AG08396 (cell line): ENCODE measurements at regions not wholly inside any gene's neighbourhood (a gene's known extent, or its start where the extent isn't known, plus 50 kb on each side); places are given as distances from the start of the nearest gene placed in this dataset.
A peak's percentile ranks its signal among the peaks of the same experiment; 100 is the strongest.
"Not testable (repeated sequence)": the region's sequence is repeated elsewhere in the genome, so short reads cannot be mapped to it uniquely, and the experiment has no call there.

ENCODE experiments used
- DNase-seq: peaks from one replicate; pipeline ENCODE4 v3.0.0; 2012; ENCODE audit warnings: low spot score, mixed read lengths

GRCh38 chrX:39402158-39402557 lies 600.9 kb downstream of the MID1IP1 start:
- no peak for DNase-seq

- no peak for DNase-seq
Observed at GRCh38 chrX:39406799-39407198, 605.5 kb downstream of the MID1IP1 start.

DNA sequence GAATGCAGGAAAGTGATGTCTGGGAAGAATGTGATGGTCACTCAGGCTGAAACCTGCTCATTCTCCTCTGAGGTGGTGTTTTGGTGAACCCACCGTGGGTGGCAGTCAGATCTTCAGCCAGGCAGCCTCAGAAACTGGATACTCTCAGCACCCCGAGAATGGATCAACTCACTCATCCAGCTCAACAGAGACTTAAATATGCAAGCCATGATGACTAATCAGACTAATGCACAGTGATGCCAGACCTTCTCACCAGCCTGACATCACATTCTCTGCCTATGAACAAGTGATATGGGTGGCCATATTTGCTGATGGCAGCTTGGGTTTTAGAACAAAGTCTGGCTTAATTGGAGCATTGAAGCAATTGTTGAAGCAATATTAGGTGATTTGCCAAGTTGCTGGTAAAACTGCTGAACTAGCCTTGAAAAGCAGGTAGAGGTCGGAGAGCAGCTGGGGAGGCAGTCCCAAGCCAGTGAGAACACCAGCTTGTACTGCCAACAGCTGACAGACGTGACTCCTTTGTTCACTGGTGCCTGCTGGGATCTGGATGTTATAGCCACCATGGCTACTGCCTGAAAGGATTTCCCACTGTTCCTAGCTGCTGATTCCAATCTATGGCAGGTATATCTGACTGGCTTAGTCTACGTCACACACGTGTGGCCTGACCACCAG lies 608.1 kb downstream of the MID1IP1 start:
- no peak for DNase-seq

GRCh38 chrX:39414290-39414854 lies 613.1 kb downstream of the MID1IP1 start:
- DNase-seq: no peak

GRCh38 chrX:39416547-39417260 lies 615.4 kb downstream of the MID1IP1 start:
- no peak for DNase-seq

GRCh38 chrX:39418254-39418704 lies 617.0 kb downstream of the MID1IP1 start:
- DNase-seq: no peak

DNA sequence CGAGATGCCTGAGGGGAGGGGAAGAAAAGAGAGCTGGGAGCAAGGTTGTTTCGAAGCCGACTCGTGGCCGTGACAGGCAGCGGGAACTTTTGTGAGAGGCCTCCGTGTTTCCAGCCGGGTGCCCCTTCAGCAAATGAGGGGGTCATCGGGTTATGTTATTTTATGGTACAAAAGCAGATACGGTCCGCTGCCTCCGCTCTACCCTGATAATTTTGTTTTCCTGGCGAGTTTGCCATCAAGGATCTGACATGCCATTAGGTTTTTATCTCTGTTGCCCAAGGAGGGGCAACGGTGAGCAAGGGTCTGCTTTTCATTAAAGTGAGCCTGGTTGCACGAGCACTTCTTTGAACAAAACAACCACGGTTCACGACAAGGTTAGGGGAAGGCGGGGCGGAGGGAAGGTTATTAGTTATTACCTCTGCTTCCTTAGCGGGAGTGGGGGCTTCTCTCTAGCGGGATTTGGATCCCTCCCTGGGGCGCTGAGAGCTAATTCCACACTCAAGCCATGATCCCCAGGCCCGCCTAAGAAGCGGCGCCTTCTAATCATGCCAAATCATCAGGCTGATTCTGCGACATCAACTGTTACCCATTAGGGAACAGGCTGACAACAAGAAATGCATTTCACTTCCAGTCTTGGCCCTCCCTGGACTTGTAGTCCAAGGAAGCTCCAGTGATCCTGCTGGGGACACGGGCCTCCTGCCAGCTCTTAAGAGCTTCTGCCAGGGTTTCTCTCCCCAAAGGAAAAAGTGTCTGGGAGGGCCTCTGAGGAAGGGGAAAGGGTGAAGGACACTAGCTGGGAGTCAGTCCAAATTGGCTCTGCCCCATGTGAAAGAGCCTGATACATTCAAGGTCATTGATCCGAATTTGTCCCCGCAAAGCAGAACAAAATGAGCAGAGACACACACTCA lies 617.7 kb downstream of the MID1IP1 start:
- DNase-seq: no peak

- no peak for DNase-seq
Observed at GRCh38 chrX:39421006-39421405, 619.7 kb downstream of the MID1IP1 start.

DNA sequence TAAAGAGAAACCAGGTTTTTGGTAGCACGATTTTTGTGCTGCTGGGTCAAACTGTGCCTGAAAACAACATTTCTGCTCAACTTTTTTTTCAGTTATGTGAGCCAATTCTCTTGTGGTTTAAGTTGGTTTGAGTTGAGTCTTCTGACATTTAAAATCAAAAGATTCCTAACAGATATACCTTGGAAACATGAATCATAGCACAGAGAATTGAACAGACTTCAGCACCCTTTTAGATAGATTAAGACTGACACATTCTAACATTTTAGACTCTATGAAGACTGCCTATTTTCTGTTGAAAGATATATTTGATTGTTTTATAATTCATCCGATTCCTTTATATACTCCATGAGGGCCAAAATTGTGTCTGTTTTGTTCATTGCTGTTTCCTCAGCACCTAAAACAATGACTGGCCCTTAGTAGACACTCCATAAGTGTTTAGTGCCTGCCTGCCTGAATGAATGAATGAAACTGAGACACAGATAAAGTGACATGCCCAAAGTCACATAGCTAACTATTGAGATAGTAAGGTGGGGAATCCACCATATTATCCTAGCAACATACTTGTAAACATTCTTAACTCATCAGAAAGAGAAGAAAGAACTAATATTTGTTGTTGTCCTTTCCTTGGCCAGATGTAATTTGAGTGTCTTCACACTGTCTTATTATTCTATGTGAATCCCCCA lies 624.0 kb downstream of the MID1IP1 start:
- DNase-seq: no peak

DNA sequence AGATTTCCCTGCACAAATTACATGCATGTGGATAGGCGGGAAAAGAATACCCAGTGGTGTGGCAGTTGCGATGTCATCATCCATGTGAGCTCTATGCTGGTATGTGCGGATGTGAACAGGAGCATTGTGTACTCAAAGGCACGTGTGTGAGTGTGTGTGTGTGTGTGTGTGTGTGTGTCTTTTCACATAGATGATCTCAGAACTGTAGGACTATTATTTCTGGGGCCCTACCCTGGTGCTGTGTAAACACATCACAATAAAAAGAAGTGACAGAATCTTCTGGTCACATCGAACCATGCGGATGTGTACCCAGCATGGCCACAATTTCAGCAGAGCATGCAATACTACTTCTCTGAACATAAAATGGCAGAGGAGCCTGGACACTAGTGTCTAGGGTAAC lies 624.8 kb downstream of the MID1IP1 start:
- DNase-seq: no peak

DNA sequence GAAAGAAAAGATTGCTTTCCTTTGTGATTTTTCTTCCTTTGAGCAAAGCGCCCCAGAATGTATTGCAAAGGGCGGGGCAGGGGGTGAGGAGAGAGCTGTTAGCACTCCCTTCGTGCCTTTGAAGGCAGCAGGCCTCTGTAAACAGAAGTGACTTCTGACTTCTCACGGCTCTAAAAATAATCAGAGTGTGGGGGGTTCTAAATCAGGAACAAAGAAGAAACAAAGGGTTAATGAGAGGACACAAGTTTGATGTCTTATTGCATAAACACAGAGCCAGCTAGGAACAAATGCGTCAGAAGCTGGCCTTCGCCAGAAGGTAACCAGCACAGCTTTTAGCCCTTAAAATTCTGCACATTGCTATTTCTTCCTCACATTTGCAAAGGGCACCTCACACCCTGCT lies 626.2 kb downstream of the MID1IP1 start:
- peak; percentile 7 for DNase-seq

DNA sequence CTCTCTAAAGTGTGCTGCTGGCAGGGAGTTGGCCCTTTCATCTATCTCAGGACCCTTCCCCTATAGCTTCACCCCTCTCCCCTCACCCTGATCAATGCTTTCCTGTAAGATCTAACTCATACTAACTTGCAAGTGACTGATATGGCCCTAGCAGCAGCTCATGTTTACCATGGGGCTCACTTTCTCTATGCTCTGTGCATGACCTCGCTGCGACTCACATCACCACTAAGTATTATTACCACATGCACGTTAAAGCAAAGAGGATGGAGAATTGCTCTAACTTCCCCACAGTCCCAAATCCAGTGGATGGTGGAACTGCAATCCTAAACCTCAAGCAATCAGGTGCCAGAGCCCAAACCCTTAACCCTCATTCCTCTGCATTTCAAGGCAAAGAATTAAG lies 626.6 kb downstream of the MID1IP1 start:
- DNase-seq: peak; percentile 23

- no peak for DNase-seq
Observed at GRCh38 chrX:39430551-39430950, 629.3 kb downstream of the MID1IP1 start.

DNA sequence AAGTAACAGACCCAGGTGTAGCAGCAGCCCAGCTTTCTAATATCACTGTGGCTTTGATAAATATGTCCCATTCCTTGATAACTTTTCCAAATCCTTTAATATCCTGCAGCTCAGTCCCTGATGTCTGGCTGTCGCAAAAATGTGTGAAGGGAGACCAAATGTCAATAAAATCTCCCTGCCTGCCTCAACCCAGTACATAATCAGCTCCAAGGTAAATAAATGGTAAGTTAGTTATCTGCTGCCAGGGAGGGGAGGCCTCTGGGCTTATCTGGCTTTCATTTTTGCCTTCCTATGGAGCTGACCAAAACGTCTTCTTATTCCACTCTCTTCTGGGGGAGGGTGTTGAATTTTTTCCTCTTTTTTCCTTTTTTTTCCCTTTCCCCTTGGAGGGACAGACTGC lies 630.6 kb downstream of the MID1IP1 start:
- DNase-seq: no peak

DNA sequence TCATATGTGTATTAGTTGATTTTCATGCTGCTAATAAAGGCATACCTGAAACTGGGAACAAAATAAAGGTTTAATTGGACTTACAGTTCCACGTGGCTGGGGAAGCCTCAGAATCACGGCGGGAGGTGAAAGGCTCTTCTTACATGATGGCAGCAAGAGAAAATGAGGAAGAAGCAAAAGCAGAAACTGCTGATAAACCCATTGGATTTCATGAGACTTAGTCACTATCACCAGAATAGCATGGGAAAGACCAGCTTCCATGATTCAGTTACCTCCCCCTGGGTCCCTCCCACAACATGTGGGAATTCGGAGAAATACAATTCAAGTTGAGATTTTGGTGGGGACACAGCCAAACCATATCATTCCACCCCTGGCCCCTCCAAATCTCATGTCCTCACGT lies 633.4 kb downstream of the MID1IP1 start:
- DNase-seq: not testable (repeated sequence)

DNA sequence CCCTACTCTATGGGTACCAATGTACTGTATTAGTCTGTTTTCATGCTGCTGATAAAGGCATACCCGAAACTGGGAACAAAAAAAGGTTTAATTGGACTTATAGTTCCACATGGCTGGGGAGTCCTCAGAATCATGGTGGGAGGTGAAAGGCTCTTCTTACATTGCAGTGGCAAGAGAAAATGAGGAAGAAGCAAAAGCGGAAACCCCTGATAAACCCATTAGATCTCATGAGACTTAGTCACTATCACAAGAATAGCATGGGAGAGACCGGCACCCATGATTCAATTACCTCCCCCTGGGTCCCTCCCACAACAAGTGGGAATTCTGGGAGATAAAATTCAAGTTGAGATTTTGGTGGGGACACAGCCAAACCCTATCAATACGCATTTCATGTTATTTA lies 635.3 kb downstream of the MID1IP1 start:
- DNase-seq: not testable (repeated sequence)

DNA sequence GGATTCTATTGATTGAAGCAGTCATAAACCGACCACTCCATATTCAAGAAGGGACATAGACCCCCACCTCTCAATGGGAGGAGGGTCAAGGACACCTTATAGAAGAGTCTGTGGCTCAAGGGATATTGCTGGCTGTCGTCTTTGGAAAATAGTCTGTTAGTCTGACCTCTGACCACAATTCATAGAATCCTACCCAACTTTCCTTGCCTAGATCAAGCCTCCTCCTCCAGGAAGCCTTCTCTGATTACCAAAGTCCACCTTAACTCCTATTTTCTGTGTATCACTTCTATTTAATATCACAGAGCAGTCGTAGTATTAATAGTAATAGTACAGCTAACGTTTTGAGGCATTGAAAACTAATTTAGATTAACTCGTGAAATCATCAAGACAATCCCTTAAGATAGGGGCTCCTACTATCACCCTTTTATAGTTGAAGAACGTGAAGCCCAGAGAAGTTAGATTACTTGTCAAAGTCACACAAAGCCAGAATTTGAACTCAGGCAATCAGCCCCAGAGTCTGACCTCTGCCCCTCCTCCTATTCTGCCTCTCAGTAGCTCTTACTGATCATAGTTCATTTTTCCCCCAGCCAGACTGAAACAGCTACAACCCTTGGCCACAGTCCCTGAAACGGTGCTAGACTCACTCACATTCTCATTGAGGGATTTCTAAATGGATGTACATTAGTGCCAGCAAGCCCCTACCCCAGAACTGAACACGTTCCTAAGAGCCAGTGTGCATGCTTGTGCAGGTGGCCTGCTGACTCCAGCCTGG lies 636.6 kb downstream of the MID1IP1 start:
- DNase-seq: no peak

GRCh38 chrX:39438603-39439602 lies 637.6 kb downstream of the MID1IP1 start:
- DNase-seq: no peak

DNA sequence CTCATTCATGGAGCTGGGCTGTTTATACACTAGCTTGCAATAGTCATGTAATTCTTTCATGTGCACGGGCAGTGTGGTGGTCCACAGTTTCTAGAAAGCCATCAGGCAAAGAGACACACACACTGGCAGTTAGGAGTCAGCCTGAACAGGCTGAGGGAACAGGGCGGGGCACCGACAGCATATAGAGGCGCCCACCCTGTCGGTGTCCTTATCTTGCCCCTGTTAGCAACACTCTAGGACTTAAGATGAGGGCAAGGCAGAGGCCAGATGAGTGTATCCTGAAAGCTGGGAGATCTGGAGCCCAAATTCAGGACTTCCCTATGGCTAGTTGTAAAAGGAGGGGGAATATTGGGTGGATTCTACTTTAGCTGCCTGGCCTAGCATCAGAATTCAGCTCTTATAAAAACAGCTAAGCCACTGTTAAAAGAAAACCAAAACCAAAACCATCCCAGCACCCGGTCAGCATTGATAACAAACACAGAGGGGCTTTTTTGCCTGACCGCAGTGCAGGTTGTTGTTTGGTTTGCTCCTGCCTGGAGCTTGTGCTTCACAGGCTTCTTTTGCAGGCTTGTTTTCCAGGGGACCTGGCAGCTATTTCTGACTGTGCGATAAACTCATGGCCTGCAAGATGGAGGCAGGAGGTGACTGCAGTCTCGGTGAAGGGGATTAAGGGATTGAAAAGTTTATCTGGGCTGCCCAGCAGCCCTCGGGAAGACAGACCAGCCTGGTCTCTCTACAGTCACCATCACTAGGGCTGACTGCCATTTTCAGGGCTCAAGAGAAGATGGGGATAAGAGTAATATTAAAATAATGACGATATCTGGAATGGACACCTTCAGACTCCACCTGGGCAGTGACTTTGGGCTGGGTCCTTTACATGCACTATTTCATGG lies 638.9 kb downstream of the MID1IP1 start:
- no peak for DNase-seq
